ENCODE measurements at regions not wholly inside any gene's neighbourhood (a gene's known extent, or its start where the extent isn't known, plus 50 kb on each side); places are given as distances from the start of the nearest gene placed in this dataset.

GRCh38 chr18:24782566-24782965 lies 322.1 kb downstream of the HRH4 start:
- DNase-seq (ENCODE audit: low read depth in 2 of 3, low spot score in 2 of 3) = no peak

DNA sequence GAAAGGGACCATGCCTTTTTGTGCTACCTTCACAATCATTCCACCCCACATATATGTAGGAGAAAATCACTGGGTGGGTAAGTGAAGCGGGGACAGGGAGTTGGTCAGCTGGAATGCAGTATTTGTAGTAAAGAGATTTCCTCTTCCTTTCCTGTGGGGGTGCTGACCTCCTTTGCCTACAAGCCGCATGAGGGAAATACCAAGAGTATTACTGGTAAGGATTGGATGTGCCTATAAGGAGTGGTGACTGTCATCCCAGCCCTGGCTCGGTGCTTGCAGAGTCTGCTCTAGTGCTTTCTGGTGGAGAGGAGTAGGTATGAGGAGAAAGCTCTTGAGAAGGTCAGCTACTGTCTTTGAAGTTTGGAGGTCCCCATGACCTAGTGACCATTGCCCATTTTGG lies 324.6 kb downstream of the HRH4 start:
- no peak for DNase-seq (ENCODE audit: low read depth in 2 of 3, low spot score in 2 of 3)

DNA sequence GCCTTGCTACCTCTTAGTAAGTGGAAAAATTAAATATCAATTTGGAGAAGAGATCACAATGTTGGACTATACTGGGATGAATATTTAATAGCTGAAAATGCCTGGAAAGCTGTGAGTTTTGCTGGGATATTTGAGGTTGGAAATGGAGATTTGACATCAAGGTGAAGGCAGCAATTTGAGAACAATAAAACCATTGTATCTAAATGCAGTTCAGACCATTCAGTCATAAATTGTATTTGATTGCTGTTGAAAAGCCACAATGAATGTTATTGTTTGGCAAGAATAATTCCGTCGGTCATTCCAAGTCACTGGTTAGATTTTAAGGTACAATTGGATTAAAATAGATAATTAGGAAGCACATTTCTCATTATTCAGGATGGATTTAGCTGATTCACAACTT lies 325.6 kb downstream of the HRH4 start:
- DNase-seq (ENCODE audit: low read depth in 2 of 3, low spot score in 2 of 3) = no peak

DNA sequence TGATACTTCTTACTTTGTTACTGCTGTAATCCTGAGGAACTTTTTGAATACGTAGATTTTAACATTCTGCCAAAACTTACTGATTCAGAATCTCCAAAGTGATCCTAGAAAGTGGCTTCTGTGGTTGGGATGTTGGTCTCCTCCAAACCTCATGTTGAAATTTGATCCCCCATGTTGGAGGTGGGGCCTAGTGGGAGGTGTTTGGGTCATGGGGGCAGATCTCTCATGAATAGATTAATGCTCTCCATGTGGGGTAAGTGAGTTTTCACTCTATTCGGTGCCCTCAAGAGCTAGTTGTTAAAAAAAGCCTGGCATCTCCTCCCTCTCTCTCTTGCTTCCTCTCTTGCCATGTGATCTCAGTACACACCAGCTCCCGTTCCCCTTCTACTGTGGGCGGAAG lies 329.9 kb downstream of the HRH4 start:
- DNase-seq (ENCODE audit: low read depth in 2 of 3, low spot score in 2 of 3) = no peak

GRCh38 chr18:24791751-24792545 lies 331.5 kb downstream of the HRH4 start:
- no peak for DNase-seq (ENCODE audit: low read depth in 2 of 3, low spot score in 2 of 3)

DNA sequence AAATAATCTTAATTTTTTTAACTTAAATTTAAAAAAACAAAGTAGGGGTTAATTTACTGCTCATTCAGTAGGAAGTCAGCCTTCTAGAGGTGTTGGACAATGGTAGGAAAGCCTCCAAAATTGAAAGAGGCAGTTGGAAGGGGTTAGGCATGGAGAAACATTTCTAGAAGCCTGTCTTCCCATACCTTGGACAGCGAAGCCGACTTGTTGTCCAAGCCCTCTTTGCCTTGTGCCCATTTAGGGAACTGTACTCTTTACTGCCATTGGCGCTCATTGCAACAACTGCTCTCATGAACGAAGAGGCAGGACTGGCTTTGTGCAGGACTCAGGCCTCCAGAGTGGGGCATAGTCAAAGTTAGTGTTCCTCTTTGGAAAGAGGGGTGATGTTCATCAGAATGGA lies 333.3 kb downstream of the HRH4 start:
- no peak for DNase-seq (ENCODE audit: low read depth in 2 of 3, low spot score in 2 of 3)

DNA sequence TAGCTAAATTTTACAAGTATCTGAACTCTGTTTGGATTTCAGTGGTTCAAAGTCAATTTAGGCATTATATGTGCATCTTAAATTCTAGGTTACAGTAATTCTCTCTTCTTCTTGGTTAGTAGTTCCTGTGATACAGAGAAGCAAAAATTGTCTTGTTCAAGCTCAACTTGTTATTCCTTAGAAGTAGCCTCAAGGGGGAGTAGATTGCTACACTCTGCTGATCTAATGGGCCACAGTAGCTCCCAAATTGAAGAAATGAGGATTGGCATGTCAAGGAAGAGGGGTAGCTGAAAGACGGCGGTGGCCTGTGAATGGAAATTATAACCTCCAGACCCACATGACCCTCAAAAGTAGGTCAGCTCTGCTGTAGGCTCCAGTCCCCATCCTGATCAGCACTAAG lies 334.7 kb downstream of the HRH4 start:
- no peak for DNase-seq (ENCODE audit: low read depth in 2 of 3, low spot score in 2 of 3)

DNA sequence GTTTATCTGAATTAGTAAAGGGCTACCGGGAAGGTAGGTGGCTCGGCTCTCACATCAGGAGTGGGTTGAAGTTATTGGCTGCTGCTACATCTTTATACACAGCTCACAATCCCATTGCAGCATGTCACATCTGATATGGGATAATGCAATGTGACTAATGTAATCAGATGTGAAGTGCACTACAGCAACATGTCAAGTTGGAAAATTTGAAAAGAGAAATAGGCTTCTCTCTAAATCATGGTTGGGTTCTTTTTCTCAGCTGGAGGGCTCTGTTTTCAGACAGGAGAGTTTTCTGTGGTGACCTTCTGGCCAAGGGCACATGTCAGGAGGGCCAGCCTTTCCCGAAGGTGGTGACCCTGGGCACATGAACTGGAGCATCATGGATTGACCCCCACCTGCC lies 337.5 kb downstream of the HRH4 start:
- DNase-seq (ENCODE audit: low read depth in 2 of 3, low spot score in 2 of 3) = no peak

DNA sequence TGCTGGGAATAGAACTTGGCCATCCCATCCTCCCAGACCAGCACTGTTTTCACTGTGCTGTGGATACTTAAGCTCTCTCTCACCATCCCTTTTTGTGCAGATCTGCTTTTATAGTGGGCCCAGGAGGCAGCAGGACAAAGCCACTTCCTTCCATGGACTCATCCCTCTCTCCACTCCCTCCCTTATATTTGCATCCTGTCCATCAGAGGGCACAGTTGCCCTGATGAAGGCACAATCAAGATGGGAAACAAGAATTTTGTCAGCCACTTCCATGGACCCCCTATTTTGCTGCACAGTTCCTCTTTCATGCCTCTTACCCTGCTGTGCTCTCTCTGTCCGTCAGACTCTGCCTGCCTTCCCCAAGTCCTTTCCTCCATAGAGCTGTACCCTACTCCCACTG lies 338.7 kb downstream of the HRH4 start:
- no peak for DNase-seq (ENCODE audit: low read depth in 2 of 3, low spot score in 2 of 3)

DNA sequence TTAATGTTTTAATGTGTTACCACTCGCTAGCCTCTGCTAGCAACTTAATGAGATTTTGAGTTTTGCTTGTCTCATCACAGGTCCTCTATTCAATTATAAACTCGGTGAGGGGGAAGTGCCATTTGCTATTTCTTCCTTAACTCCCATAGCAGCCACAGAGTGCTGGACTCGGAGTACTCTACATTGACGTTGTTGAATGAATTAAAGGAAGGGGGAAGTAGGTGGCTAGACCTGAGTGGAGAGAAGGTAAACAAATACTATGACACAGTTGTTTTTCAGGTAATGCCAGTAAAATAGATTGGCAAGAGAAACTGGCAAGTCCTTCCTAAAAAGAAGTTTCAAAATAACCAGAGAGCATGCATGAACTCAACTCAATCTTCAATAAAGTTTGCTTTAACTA lies 339.3 kb downstream of the HRH4 start:
- no peak for DNase-seq (ENCODE audit: low read depth in 2 of 3, low spot score in 2 of 3)

DNA sequence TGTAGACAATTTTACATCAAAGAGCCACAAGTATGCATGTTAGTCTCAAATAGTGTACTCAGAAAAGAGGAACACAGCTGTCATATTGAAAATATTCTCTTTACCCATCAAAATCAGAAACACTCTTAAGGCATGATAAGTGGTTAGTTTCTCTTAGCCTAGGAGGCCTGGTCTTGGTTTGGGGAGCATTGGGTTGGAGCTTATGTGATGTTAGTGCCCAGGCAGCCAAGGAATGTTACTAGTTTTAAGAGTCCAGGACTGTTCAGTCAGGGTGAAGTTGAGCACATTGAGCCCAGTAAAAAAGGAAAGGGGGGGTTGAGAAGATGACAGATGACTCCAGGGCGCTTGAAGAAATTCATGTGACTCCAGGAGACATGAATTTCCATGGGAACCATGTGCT lies 340.6 kb downstream of the HRH4 start:
- DNase-seq (ENCODE audit: low read depth in 2 of 3, low spot score in 2 of 3) = no peak

- no peak for DNase-seq (ENCODE audit: low read depth in 2 of 3, low spot score in 2 of 3)
Measured at GRCh38 chr18:24802456-24802855, 342.0 kb downstream of the HRH4 start.

DNA sequence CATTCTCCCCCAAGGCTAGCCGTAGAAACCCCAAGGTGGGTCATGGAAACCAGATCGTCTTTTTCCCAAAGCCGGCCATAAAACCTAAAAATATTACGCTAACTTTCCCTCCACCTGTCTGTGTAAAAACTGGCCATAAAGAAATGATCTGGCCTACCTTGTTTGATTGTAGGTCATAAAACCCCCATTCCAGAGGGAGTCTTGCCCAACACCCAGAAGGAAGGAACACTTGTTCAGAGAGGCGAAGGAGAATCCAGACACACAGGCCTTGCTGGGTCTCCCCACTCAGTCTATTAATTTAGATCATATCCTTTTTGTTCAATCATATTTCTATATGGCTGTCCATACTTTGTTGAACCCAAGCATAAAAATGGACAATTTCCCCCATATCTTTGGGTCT lies 344.7 kb downstream of the HRH4 start:
- DNase-seq (ENCODE audit: low read depth in 2 of 3, low spot score in 2 of 3) = no peak

DNA sequence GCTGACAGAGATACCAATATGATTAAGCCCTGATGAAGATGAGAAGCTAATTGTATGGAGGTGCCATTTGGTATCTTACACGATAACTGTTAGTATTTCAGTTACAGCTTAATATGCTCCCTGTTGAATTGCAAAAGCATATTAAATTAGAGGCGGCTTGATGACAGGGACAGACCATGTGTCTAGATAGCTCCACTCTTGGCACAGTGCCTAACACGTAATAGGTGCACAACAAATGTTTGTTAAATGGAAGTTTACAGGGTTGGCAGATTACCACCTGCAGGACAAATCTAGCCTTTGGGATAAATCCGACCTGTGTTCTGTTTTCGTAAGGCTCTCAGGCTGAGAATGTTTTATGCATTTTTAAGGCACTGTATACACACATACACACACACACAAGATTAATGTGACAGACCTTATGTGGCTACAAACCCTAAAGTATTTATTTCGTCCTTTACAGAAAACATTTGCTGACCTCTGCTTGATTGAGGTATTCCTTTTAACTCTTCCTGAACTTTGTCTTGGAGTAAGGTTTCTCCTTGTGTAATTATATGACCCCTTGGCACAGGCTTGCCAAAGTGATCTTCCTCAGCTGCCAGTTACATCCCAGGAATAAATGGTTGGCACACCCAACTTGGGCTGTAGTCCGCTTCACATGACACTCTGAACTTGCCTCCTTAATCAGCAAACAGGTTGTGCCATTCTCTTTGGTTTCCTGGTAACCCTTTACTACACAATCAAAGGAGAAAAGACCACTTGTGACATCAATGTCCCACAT lies 348.9 kb downstream of the HRH4 start:
- DNase-seq (ENCODE audit: low read depth in 2 of 3, low spot score in 2 of 3) = no peak

DNA sequence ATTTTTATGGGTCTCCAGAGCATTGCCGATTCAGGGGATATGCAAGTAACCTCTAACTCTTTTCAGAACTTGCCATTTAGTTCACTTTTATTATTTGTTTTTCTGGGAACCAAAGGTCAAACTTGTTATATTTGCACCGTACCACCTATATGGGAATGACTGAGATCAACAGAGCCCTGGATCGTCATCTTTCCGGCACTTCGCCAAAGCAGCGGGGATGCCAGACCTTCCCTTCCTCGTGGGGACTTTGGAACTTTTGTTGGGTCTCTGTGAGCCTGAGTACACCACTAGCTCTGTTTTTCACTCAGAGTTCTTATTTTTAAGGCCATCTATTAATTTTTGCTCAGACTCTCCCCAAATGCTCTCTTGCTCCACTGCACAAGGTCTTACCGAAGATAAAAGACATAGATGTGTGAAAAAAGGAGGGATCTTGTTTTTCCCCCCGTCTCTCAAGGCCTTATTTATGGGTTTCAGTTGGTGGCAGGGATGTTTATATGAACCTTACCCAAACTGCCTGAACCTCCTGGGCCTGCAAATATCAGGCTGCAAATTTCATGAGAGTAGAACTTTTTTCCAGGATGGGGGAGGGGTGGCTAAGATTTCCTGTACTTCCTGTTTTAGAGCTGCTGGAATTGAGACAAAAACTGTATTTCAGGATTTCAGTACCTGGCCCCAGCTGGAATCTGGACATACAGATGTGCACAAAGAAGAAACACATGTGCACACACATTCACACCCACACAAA lies 350.3 kb downstream of the HRH4 start:
- DNase-seq (ENCODE audit: low read depth in 2 of 3, low spot score in 2 of 3) = no peak

DNA sequence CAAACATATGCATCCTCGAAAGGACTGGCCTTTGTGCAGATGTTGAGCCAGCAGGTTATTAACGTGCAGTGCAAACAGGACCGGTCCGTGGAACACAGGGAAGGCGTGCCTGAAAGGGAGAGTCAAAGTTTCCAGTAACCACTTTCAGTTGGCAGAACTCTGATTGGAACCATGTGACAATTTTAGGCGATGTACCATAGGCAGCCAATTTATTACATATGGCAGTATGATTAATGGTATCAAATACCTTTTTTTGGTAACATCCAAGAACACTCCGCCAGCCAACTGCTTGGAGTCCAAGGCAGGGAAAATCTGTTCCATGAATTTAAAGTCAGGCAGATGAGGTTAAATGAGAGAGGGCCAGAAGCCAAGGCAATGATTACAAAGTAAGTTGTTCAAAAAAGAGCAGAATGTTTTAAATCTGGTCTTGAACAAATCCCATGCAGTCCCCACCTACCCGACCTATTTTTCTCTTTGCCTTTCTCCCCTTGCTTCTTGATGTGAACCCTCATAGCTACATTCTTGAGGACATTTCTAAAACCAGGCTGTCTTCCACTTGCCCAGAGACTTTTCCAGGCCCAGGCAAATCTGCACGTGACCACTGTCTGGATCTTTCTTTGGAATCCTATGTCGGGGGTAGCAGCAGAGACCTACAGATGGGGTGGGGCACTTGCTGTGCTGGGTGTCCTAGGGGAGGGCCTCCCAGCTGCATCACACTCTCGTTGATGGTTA lies 351.7 kb downstream of the HRH4 start:
- DNase-seq (ENCODE audit: low read depth in 2 of 3, low spot score in 2 of 3) = no peak

GRCh38 chr18:24814521-24814920 lies 354.1 kb downstream of the HRH4 start:
- DNase-seq (ENCODE audit: low read depth in 2 of 3, low spot score in 2 of 3) = no peak

DNA sequence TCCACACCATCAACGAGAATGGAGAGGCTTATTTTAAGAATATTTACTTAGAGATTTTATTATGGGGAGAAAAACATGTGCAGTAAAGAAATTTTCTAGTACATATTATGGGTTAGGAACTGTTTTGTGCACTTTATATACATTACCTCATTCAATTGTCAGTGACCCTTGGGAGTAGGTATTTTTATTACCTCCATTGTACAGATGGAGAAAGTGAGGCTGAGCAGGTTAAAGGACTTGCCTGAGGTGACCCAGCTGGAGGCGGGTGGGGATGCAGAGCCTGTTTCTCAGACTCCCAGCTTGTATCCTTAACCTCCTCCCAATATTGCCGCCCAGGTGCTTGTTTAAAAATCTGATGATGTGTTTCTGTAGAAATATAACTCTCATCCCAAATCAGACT lies 356.7 kb downstream of the HRH4 start:
- no peak for DNase-seq (ENCODE audit: low read depth in 2 of 3, low spot score in 2 of 3)

- DNase-seq (ENCODE audit: low read depth in 2 of 3, low spot score in 2 of 3) = no peak
Measured at GRCh38 chr18:24817587-24818371, 357.3 kb downstream of the HRH4 start.

- DNase-seq (ENCODE audit: low read depth in 2 of 3, low spot score in 2 of 3) = no peak
Measured at GRCh38 chr18:24818441-24818840, 358.0 kb downstream of the HRH4 start.

All from activated CD8-positive, alpha-beta memory T cell treated with anti-CD3 and anti-CD28 coated beads for 48 hours (primary cell).